ENCODE measurements at regions not wholly inside any gene's neighbourhood (a gene's known extent, or its start where the extent isn't known, plus 50 kb on each side); places are given as distances from the start of the nearest gene placed in this dataset.

DNA sequence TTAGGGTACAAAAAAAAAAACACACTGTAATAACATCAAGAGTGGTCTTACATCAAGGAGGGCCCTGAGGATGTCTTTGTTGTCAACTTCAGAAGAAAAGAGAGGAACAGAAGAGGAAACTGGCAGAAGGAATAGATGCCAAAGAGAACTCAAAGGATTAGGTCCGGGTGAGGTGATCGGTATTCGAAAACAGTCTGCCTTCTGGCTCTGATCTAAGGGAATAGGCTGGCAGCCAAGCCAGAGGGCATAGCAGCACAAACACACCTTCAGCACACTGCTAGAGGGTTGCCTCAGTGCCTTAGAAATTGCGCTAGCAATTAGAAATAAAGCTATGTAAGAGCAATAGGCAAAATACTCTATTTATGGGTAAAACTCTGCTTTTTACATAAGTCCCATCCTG lies 91.4 kb upstream of the TTC29 start:
- no peak overlapping the region for H3K27ac ChIP-seq (ENCODE audit: insufficient read depth in 1 of 2, low read depth in 1 of 2, low read length in 2 of 2, poor library complexity in 1 of 2, severe bottlenecking in 2 of 2)
- peaks cover 0 to 4% (median 0%) of the 10 kb centered on the region in 5 experiments for H3K27me3 ChIP-seq (replicated peaks in 2 of 5; ENCODE audit: control insufficient read depth in 4 of 5, insufficient read depth in 5 of 5, low read length in 4 of 5)
- no peaks in the 10 kb centered on the region for H3K9me3 ChIP-seq (ENCODE audit: control extremely low read depth in 1 of 5, control insufficient read depth in 4 of 5, insufficient read depth in 2 of 5, low read depth in 1 of 5, low read length in 4 of 5)
- H3K4me1 ChIP-seq (ENCODE audit: control extremely low read depth in 1 of 4, control insufficient read depth in 4 of 4, insufficient read depth in 4 of 4, low read length in 3 of 4) = peaks cover 0 to 6% (median 0%) of the 10 kb centered on the region in 4 experiments
- H3K36me3 ChIP-seq (ENCODE audit: control insufficient read depth in 4 of 4, insufficient read depth in 4 of 4, low read length in 3 of 4) = no peaks in the 10 kb centered on the region
- H3K4me3 ChIP-seq (ENCODE audit: control insufficient read depth in 1 of 7, extremely low read depth in 1 of 7, insufficient read depth in 4 of 7, low read depth in 2 of 7, low read length in 6 of 7) = no peak overlapping the region
- ChIA-PET POLR2A (no interaction called here), CTCF (no interaction called here)
- 86% methylated on average over 2 of the region's 4 CpGs for WGBS (ENCODE audit: insufficient coverage)
- DNase-seq = no peak

DNA sequence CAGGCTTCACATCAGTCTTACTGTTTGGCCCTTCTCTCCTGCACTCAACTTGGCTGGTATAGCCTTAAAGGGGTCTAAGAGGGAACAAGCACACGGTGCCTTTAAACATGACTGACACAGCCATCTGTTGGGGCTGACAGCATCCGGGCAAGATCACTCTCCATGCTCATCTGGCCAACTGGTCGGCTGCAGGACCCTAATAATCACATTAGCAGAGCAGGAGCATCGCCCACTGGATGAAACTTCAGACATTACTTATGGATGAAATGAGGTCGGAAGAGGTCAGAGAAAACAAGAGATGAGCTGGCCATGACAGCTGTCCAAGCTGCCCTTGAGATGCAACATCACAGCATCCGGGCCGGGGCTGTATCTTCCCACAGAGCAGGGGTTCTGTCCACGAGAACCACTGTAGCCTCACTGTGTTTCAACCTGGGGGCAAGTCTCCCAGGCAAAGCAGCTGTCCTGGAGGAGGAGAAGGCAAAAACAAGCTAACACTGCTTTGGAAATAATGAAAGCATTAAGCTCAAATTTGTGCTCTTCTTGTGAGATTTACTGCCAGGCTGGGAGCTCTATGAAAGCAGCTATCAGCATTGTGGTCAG lies 94.4 kb upstream of the TTC29 start:
- WGBS (ENCODE audit: insufficient coverage) = 97% methylated on average over 8 of the region's 8 CpGs
- H3K4me3 ChIP-seq (ENCODE audit: control insufficient read depth in 1 of 7, extremely low read depth in 1 of 7, insufficient read depth in 4 of 7, low read depth in 2 of 7, low read length in 6 of 7) = no peak overlapping the region
- peaks cover 0 to 4% (median 0%) of the 10 kb centered on the region in 5 experiments for H3K27me3 ChIP-seq (replicated peaks in 2 of 5; ENCODE audit: control insufficient read depth in 4 of 5, insufficient read depth in 5 of 5, low read length in 4 of 5)
- no peak for DNase-seq
- peaks cover 0 to 6% (median 0%) of the 10 kb centered on the region in 4 experiments for H3K4me1 ChIP-seq (ENCODE audit: control extremely low read depth in 1 of 4, control insufficient read depth in 4 of 4, insufficient read depth in 4 of 4, low read length in 3 of 4)
- no peaks in the 10 kb centered on the region for H3K9me3 ChIP-seq (ENCODE audit: control extremely low read depth in 1 of 5, control insufficient read depth in 4 of 5, insufficient read depth in 2 of 5, low read depth in 1 of 5, low read length in 4 of 5)
- POLR2A ChIA-PET = no interaction called here
- no peak overlapping the region for H3K27ac ChIP-seq (ENCODE audit: insufficient read depth in 1 of 2, low read depth in 1 of 2, low read length in 2 of 2, poor library complexity in 1 of 2, severe bottlenecking in 2 of 2)
- CTCF ChIA-PET = interaction anchor here (1.2 kb wide), 1 partner anchor 11 kb away, joined by 3 read pairs; no protein-coding TSS in a partner anchor
- H3K36me3 ChIP-seq (ENCODE audit: control insufficient read depth in 4 of 4, insufficient read depth in 4 of 4, low read length in 3 of 4) = no peaks in the 10 kb centered on the region

DNA sequence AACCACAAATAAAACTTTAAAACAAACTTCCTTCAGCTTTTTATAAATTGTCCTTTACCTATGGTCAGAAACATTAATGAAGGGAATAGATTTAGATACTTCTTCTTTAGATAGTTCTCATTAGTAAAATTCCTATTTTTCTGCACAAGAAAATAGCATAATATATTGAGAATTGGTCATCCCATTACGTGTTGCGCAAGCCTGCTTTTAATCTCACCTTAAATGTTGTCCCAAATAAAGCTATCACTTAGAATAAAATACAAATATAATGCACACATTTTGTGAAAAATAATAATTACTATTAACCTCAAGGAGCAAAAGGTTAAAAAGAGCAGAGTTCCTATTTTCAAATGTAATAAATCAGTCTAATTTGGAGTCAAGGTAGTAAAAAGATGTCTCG lies 95.2 kb upstream of the TTC29 start:
- H3K9me3 ChIP-seq (ENCODE audit: control extremely low read depth in 1 of 5, control insufficient read depth in 4 of 5, insufficient read depth in 2 of 5, low read depth in 1 of 5, low read length in 4 of 5) = no peaks in the 10 kb centered on the region
- no peak overlapping the region for H3K27ac ChIP-seq (ENCODE audit: insufficient read depth in 1 of 2, low read depth in 1 of 2, low read length in 2 of 2, poor library complexity in 1 of 2, severe bottlenecking in 2 of 2)
- WGBS (ENCODE audit: insufficient coverage) = 43% methylated on average over 1 of the region's 3 CpGs
- DNase-seq = no peak
- peaks cover 0 to 4% (median 0%) of the 10 kb centered on the region in 5 experiments for H3K27me3 ChIP-seq (replicated peaks in 2 of 5; ENCODE audit: control insufficient read depth in 4 of 5, insufficient read depth in 5 of 5, low read length in 4 of 5)
- peaks cover 0 to 6% (median 0%) of the 10 kb centered on the region in 4 experiments for H3K4me1 ChIP-seq (ENCODE audit: control extremely low read depth in 1 of 4, control insufficient read depth in 4 of 4, insufficient read depth in 4 of 4, low read length in 3 of 4)
- CTCF ChIA-PET = interaction anchor here (1.2 kb wide), 1 partner anchor 12 kb away, joined by 3 read pairs; no protein-coding TSS in a partner anchor
- H3K36me3 ChIP-seq (ENCODE audit: control insufficient read depth in 4 of 4, insufficient read depth in 4 of 4, low read length in 3 of 4) = no peaks in the 10 kb centered on the region
- no peak overlapping the region for H3K4me3 ChIP-seq (ENCODE audit: control insufficient read depth in 1 of 7, extremely low read depth in 1 of 7, insufficient read depth in 4 of 7, low read depth in 2 of 7, low read length in 6 of 7)
- POLR2A ChIA-PET = no interaction called here

DNA sequence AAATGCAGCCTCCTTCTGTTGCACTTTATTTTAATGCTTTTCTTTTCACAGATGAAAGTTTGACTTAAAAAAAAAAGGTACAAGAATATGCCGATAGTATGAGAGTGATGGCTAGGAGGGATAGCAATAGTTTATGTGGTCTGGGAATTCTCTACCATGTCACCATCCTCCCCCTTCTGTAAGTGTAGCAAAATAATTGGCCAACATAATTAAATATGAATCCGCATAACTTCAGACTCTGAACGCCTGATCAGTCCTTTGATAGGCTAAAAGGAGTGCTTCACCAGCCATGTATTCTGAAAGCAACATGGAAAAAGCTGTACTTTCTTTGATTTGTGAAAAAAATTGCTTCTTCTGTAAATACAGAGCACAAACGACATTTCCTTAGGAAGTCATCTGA lies 95.7 kb upstream of the TTC29 start:
- ChIA-PET POLR2A (no interaction called here), CTCF (no interaction called here)
- H3K9me3 ChIP-seq (ENCODE audit: control extremely low read depth in 1 of 5, control insufficient read depth in 4 of 5, insufficient read depth in 2 of 5, low read depth in 1 of 5, low read length in 4 of 5) = no peaks in the 10 kb centered on the region
- peaks cover 0 to 4% (median 0%) of the 10 kb centered on the region in 5 experiments for H3K27me3 ChIP-seq (replicated peaks in 2 of 5; ENCODE audit: control insufficient read depth in 4 of 5, insufficient read depth in 5 of 5, low read length in 4 of 5)
- no peak overlapping the region for H3K27ac ChIP-seq (ENCODE audit: insufficient read depth in 1 of 2, low read depth in 1 of 2, low read length in 2 of 2, poor library complexity in 1 of 2, severe bottlenecking in 2 of 2)
- H3K36me3 ChIP-seq (ENCODE audit: control insufficient read depth in 4 of 4, insufficient read depth in 4 of 4, low read length in 3 of 4) = no peaks in the 10 kb centered on the region
- no peak overlapping the region for H3K4me3 ChIP-seq (ENCODE audit: control insufficient read depth in 1 of 7, extremely low read depth in 1 of 7, insufficient read depth in 4 of 7, low read depth in 2 of 7, low read length in 6 of 7)
- DNase-seq = no peak
- WGBS (ENCODE audit: insufficient coverage) = 14% methylated on average over 1 of the region's 4 CpGs
- peaks cover 0 to 6% (median 0%) of the 10 kb centered on the region in 4 experiments for H3K4me1 ChIP-seq (ENCODE audit: control extremely low read depth in 1 of 4, control insufficient read depth in 4 of 4, insufficient read depth in 4 of 4, low read length in 3 of 4)

DNA sequence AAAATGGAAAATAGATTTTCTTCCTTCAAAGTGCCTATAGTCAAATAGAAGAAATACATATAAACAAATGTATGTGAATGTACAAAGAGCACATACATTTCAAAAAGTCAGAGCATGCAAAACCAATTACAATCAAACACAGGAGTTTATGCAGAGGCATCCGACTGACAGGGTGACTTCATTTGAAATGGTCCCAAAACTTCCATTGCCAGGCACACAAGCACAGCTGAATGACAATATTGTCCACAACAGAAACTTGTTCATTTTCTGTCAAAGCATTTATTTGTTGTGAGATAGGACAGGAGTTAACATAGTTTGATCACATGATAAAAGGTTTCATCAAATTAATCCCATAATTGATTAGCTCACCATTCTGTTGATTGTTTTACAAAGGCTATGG lies 96.4 kb upstream of the TTC29 start:
- DNase-seq = no peak
- peaks cover 0 to 6% (median 0%) of the 10 kb centered on the region in 4 experiments for H3K4me1 ChIP-seq (ENCODE audit: control extremely low read depth in 1 of 4, control insufficient read depth in 4 of 4, insufficient read depth in 4 of 4, low read length in 3 of 4)
- H3K36me3 ChIP-seq (ENCODE audit: control insufficient read depth in 4 of 4, insufficient read depth in 4 of 4, low read length in 3 of 4) = no peaks in the 10 kb centered on the region
- POLR2A ChIA-PET = no interaction called here
- CTCF ChIA-PET = no interaction called here
- peaks cover 0 to 4% (median 0%) of the 10 kb centered on the region in 5 experiments for H3K27me3 ChIP-seq (replicated peaks in 2 of 5; ENCODE audit: control insufficient read depth in 4 of 5, insufficient read depth in 5 of 5, low read length in 4 of 5)
- no peaks in the 10 kb centered on the region for H3K9me3 ChIP-seq (ENCODE audit: control extremely low read depth in 1 of 5, control insufficient read depth in 4 of 5, insufficient read depth in 2 of 5, low read depth in 1 of 5, low read length in 4 of 5)
- no peak overlapping the region for H3K4me3 ChIP-seq (ENCODE audit: control insufficient read depth in 1 of 7, extremely low read depth in 1 of 7, insufficient read depth in 4 of 7, low read depth in 2 of 7, low read length in 6 of 7)
- no CpG with 5 or more reads among the region's 1 CpG for WGBS (ENCODE audit: insufficient coverage)
- H3K27ac ChIP-seq (ENCODE audit: insufficient read depth in 1 of 2, low read depth in 1 of 2, low read length in 2 of 2, poor library complexity in 1 of 2, severe bottlenecking in 2 of 2) = no peak overlapping the region

DNA sequence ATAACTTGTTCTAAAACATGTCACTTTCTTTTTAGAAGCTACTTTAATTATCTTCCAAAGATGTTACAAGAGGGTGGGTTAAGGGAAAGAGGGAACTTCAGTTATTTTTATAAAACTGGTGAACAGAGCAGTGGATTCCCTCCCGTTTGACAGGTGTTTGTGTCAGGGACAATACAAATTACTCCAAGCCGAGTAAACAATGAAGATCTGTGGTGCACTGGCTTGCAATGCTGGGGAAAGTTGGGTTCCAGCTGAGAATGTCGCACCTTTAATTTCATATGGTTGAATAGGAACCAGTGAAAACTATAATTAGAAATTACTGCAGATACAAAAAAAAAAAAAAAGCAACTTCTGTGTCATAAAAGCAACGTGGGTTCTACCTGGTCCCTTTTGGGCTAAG lies 98.6 kb upstream of the TTC29 start:
- H3K27ac ChIP-seq (ENCODE audit: insufficient read depth in 1 of 2, low read depth in 1 of 2, low read length in 2 of 2, poor library complexity in 1 of 2, severe bottlenecking in 2 of 2) = no peak overlapping the region
- ChIA-PET POLR2A (no interaction called here), CTCF (interaction anchor here (0.8 to 1.0 kb wide), 3 partner anchors 20 to 1621 kb away, joined by 3 to 4 read pairs (median 3); no protein-coding TSS in a partner anchor)
- no peaks in the 10 kb centered on the region for H3K36me3 ChIP-seq (ENCODE audit: control insufficient read depth in 4 of 4, insufficient read depth in 4 of 4, low read length in 3 of 4)
- H3K27me3 ChIP-seq (replicated peaks in 2 of 5; ENCODE audit: control insufficient read depth in 4 of 5, insufficient read depth in 5 of 5, low read length in 4 of 5) = peaks cover 0 to 4% (median 0%) of the 10 kb centered on the region in 5 experiments
- WGBS (ENCODE audit: insufficient coverage) = 81% methylated on average over 2 of the region's 4 CpGs
- DNase-seq = no peak
- H3K9me3 ChIP-seq (ENCODE audit: control extremely low read depth in 1 of 5, control insufficient read depth in 4 of 5, insufficient read depth in 2 of 5, low read depth in 1 of 5, low read length in 4 of 5) = peaks cover 0 to 4% (median 0%) of the 10 kb centered on the region in 5 experiments
- H3K4me3 ChIP-seq (ENCODE audit: control insufficient read depth in 1 of 7, extremely low read depth in 1 of 7, insufficient read depth in 4 of 7, low read depth in 2 of 7, low read length in 6 of 7) = no peak overlapping the region
- peaks cover 0 to 6% (median 0%) of the 10 kb centered on the region in 4 experiments for H3K4me1 ChIP-seq (ENCODE audit: control extremely low read depth in 1 of 4, control insufficient read depth in 4 of 4, insufficient read depth in 4 of 4, low read length in 3 of 4)

DNA sequence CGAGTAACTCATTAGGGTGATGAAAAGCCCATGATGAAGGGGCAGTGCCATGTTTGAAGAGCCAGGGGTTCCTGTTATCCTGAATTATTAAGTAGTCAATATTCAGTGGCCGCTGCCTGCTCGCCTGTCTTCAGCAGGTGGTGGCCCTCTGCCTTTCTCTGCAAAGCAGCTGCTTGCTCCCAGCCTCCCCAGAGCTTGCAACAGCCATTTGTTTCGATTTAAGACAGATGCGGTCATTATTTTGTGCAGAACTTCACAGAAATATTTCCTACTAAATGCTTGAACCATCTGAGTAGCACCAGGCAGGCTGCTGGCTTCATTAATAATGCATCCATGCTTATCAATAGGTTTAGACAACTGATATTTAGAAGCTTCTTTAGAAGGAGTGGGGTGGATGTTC lies 104.3 kb upstream of the TTC29 start:
- Histone ChIP-seq H3K36me3 (ENCODE audit: control insufficient read depth in 4 of 4, insufficient read depth in 4 of 4, low read length in 3 of 4) (no peaks in the 10 kb centered on the region), H3K27me3 (replicated peaks in 2 of 5; ENCODE audit: control insufficient read depth in 4 of 5, insufficient read depth in 5 of 5, low read length in 4 of 5) (peaks cover 0 to 2% (median 0%) of the 10 kb centered on the region in 5 experiments), H3K27ac (ENCODE audit: insufficient read depth in 1 of 2, low read depth in 1 of 2, low read length in 2 of 2, poor library complexity in 1 of 2, severe bottlenecking in 2 of 2) (no peak overlapping the region), H3K4me3 (ENCODE audit: control insufficient read depth in 1 of 7, extremely low read depth in 1 of 7, insufficient read depth in 4 of 7, low read depth in 2 of 7, low read length in 6 of 7) (no peak overlapping the region), H3K4me1 (ENCODE audit: control extremely low read depth in 1 of 4, control insufficient read depth in 4 of 4, insufficient read depth in 4 of 4, low read length in 3 of 4) (no peaks in the 10 kb centered on the region), H3K9me3 (ENCODE audit: control extremely low read depth in 1 of 5, control insufficient read depth in 4 of 5, insufficient read depth in 2 of 5, low read depth in 1 of 5, low read length in 4 of 5) (peaks cover 0 to 4% (median 3%) of the 10 kb centered on the region in 5 experiments)
- DNase-seq = no peak
- POLR2A ChIA-PET = no interaction called here
- CTCF ChIA-PET = no interaction called here
- 96% methylated on average over 5 of the region's 5 CpGs for WGBS (ENCODE audit: insufficient coverage)

Data from common myeloid progenitor, CD34-positive (primary cell).